ENCODE measurements at regions not wholly inside any gene's neighbourhood (a gene's known extent, or its start where the extent isn't known, plus 50 kb on each side); places are given as distances from the start of the nearest gene placed in this dataset.

DNA sequence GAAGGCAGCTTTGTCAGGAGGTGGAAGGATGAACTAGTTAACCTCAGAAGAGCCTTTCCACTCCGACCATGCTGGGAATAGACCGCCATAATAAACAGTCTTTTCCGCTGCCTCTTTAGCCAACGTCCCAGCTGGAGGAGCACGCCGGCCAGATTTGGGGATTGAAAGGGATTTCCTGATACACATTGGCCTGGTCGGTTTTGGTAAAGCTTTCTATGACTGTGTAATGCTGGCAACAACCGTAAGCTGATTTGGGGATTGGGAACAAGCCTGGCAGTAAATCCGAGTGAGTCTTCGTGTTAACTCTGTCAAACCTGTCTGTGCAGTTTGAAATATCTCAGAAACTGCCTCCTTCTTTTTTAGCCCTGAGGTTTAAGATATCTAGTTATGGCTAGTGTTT lies 87.0 kb downstream of the DAD1 start:
- TF ChIP-seq, protein P1, sequence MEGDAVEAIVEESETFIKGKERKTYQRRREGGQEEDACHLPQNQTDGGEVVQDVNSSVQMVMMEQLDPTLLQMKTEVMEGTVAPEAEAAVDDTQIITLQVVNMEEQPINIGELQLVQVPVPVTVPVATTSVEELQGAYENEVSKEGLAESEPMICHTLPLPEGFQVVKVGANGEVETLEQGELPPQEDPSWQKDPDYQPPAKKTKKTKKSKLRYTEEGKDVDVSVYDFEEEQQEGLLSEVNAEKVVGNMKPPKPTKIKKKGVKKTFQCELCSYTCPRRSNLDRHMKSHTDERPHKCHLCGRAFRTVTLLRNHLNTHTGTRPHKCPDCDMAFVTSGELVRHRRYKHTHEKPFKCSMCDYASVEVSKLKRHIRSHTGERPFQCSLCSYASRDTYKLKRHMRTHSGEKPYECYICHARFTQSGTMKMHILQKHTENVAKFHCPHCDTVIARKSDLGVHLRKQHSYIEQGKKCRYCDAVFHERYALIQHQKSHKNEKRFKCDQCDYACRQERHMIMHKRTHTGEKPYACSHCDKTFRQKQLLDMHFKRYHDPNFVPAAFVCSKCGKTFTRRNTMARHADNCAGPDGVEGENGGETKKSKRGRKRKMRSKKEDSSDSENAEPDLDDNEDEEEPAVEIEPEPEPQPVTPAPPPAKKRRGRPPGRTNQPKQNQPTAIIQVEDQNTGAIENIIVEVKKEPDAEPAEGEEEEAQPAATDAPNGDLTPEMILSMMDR (IDR thresholded peaks at IDR 0.05), result no peak
- no peak for TF ChIP-seq POLR2A (IDR thresholded peaks at IDR 0.05)
